ENCODE measurements at regions not wholly inside any gene's neighbourhood (a gene's known extent, or its start where the extent isn't known, plus 50 kb on each side); places are given as distances from the start of the nearest gene placed in this dataset.

GRCh38 chr1:229896861-229897260 lies 170.2 kb upstream of the GALNT2 start:
- in situ Hi-C loops (cut with MboI) = no loop called here
- DNase-seq = no peak
- H3K27me3 ChIP-seq (replicated peaks; ENCODE audit: insufficient read depth) = no peaks in the 10 kb centered on the region; the same call in none of the 2 replicates
- no peaks in the 10 kb centered on the region for H4K20me1 ChIP-seq (ENCODE audit: insufficient read depth)
- no peaks in the 10 kb centered on the region for H3K36me3 ChIP-seq (ENCODE audit: low read depth)
- WGBS, 2 experiments (ENCODE audit: low coverage in 1 of 2, low lambda C conversion rate in 2 of 2, missing lambda C conversion rate in 2 of 2) = 67 to 68% methylated on average over 5 of the region's 5 CpGs
- no peaks in the 10 kb centered on the region for H3F3A ChIP-seq (ENCODE audit: insufficient read depth)
- TF ChIP-seq EZH2 (IDR thresholded peaks at IDR 0.05; ENCODE audit: insufficient read depth, poor library complexity, severe bottlenecking) = no peak
- no peak for TF ChIP-seq EZH2phosphoT487 (IDR thresholded peaks at IDR 0.05; ENCODE audit: insufficient read depth, low read depth)
- no peak overlapping the region for H3K4me3 ChIP-seq
- H3K9me3 ChIP-seq (ENCODE audit: low read depth) = no peaks in the 10 kb centered on the region
- no peaks in the 10 kb centered on the region for H3K79me2 ChIP-seq (ENCODE audit: insufficient read depth)
- H2AFZ ChIP-seq = no peak overlapping the region
- H3K4me2 ChIP-seq (ENCODE audit: unreplicated experiment) = no peak overlapping the region
- no peak overlapping the region for H3K27ac ChIP-seq
- no peaks in the 10 kb centered on the region for H3K4me1 ChIP-seq (ENCODE audit: insufficient read depth)
- no peaks in the 10 kb centered on the region for H3K9me2 ChIP-seq (ENCODE audit: insufficient read depth)
- H3K9ac ChIP-seq = no peak overlapping the region

DNA sequence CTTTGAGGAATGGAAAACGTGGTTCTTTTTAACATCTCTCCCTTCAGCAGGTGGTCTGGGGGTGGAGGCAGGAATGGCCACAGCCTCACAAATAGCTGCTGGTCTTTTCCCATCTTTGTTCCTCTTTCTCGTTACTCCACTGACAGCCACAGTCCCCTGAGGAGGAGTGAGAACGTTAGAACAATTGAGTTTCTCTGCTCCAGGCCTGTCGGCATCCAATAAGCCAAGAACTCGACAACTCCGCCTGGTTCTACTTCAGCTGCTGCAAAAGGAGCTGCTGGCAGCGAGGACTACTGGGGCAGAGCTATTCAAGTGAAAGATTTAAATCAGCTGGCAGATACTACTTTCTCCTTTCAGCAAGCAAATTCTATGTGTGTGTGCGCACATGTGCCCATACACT lies 169.5 kb upstream of the GALNT2 start:
- in situ Hi-C loops (cut with MboI) = no loop called here
- H3K27ac ChIP-seq = no peak overlapping the region

DNA sequence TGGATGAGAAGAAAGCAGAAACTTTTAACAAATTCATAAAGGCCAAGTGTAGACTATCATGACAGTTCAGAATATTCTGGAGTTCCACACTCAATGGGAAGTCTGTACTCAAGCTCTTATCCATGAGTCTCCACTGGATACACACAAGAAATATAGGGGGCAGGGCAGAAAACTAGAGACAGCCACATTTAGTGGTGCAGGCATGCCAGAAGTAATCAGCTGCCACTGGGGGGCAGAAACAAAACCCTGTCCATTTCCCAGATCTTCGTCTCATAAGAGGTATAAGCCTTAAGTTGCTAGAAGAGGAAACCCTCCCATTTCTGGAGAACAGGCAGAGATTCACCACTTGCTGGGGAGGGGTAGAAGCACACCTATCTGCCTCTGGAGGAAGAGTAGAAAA lies 166.8 kb upstream of the GALNT2 start:
- WGBS, 2 experiments (ENCODE audit: low coverage in 1 of 2, low lambda C conversion rate in 2 of 2, missing lambda C conversion rate in 2 of 2) = 25 to 50% methylated on average over 1 of the region's 1 CpG
- Histone ChIP-seq H3K4me1 (ENCODE audit: insufficient read depth) (no peaks in the 10 kb centered on the region), H2AFZ (no peak overlapping the region), H3K36me3 (ENCODE audit: low read depth) (no peaks in the 10 kb centered on the region), H3K9ac (no peak overlapping the region), H3F3A (ENCODE audit: insufficient read depth) (no peaks in the 10 kb centered on the region), H3K27me3 (replicated peaks; ENCODE audit: insufficient read depth) (no peaks in the 10 kb centered on the region; the same call in 1 of the 2 replicates), H3K27ac (no peak overlapping the region), H4K20me1 (ENCODE audit: insufficient read depth) (no peaks in the 10 kb centered on the region), H3K4me3 (no peak overlapping the region), H3K79me2 (ENCODE audit: insufficient read depth) (no peaks in the 10 kb centered on the region), H3K4me2 (ENCODE audit: unreplicated experiment) (no peak overlapping the region), H3K9me2 (ENCODE audit: insufficient read depth) (no peaks in the 10 kb centered on the region), H3K9me3 (ENCODE audit: low read depth) (no peaks in the 10 kb centered on the region)
- TF ChIP-seq EZH2phosphoT487 (IDR thresholded peaks at IDR 0.05; ENCODE audit: insufficient read depth, low read depth) = no peak
- TF ChIP-seq EZH2 (IDR thresholded peaks at IDR 0.05; ENCODE audit: insufficient read depth, poor library complexity, severe bottlenecking) = no peak
- no peak for DNase-seq
- in situ Hi-C loops (cut with MboI) = no loop called here

More for the DNA sequence above, 169.5 kb upstream of the GALNT2 start:
- Histone ChIP-seq H2AFZ (no peak overlapping the region), H3K4me2 (ENCODE audit: unreplicated experiment) (no peak overlapping the region), H3K9ac (no peak overlapping the region), H3F3A (ENCODE audit: insufficient read depth) (no peaks in the 10 kb centered on the region), H3K9me2 (ENCODE audit: insufficient read depth) (no peaks in the 10 kb centered on the region), H4K20me1 (ENCODE audit: insufficient read depth) (no peaks in the 10 kb centered on the region), H3K27me3 (replicated peaks; ENCODE audit: insufficient read depth) (no peaks in the 10 kb centered on the region; the same call in none of the 2 replicates), H3K4me1 (ENCODE audit: insufficient read depth) (no peaks in the 10 kb centered on the region), H3K79me2 (ENCODE audit: insufficient read depth) (no peaks in the 10 kb centered on the region), H3K9me3 (ENCODE audit: low read depth) (no peaks in the 10 kb centered on the region), H3K4me3 (no peak overlapping the region), H3K36me3 (ENCODE audit: low read depth) (no peaks in the 10 kb centered on the region)
- WGBS, 2 experiments (ENCODE audit: low coverage in 1 of 2, low lambda C conversion rate in 2 of 2, missing lambda C conversion rate in 2 of 2) = 22 to 25% methylated on average over 8 of the region's 8 CpGs
- TF ChIP-seq EZH2phosphoT487 (IDR thresholded peaks at IDR 0.05; ENCODE audit: insufficient read depth, low read depth) = no peak
- TF ChIP-seq EZH2 (IDR thresholded peaks at IDR 0.05; ENCODE audit: insufficient read depth, poor library complexity, severe bottlenecking) = no peak
- DNase-seq = no peak

DNA sequence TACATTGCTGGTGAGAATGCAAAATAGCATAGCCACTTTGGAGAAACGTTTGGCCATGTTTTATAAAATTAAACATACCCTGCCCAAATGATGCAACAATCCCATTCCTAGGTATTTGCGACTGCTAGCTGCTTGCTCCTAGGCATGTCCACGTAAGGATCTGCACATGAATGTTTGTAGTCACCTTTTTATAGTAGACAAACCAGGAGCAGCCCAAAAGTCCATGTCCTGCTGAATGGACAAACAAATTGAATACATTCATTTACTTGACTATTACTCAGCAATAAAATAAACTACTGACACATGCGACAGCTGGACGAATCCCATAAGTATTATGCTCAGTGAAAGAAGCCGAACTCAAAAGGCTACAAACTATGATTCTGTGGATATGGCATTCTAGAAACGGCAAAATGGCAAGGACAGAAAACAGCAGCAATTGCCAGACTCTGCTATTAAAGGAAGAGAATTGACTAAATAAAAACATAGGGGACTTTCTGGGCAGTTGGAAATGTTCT lies 161.9 kb upstream of the GALNT2 start:
- H3K9me2 ChIP-seq (ENCODE audit: insufficient read depth) = no peaks in the 10 kb centered on the region
- no peaks in the 10 kb centered on the region for H3K4me1 ChIP-seq (ENCODE audit: insufficient read depth)
- H3F3A ChIP-seq (ENCODE audit: insufficient read depth) = no peaks in the 10 kb centered on the region
- no peak overlapping the region for H3K4me3 ChIP-seq
- H3K9me3 ChIP-seq (ENCODE audit: low read depth) = no peaks in the 10 kb centered on the region
- 19 to 21% methylated on average over 7 of the region's 7 CpGs for WGBS, 2 experiments (ENCODE audit: low coverage in 1 of 2, low lambda C conversion rate in 2 of 2, missing lambda C conversion rate in 2 of 2)
- TF ChIP-seq EZH2 (IDR thresholded peaks at IDR 0.05; ENCODE audit: insufficient read depth, poor library complexity, severe bottlenecking) (no peak), EZH2phosphoT487 (IDR thresholded peaks at IDR 0.05; ENCODE audit: insufficient read depth, low read depth) (no peak)
- H3K79me2 ChIP-seq (ENCODE audit: insufficient read depth) = no peaks in the 10 kb centered on the region
- no peak overlapping the region for H3K9ac ChIP-seq
- DNase-seq = no peak
- no peak overlapping the region for H3K27ac ChIP-seq
- no peak overlapping the region for H3K4me2 ChIP-seq (ENCODE audit: unreplicated experiment)
- no peaks in the 10 kb centered on the region for H4K20me1 ChIP-seq (ENCODE audit: insufficient read depth)
- H3K27me3 ChIP-seq (replicated peaks; ENCODE audit: insufficient read depth) = peaks cover 7% of the 10 kb centered on the region; the same call in 1 of the 2 replicates
- H2AFZ ChIP-seq = no peak overlapping the region
- in situ Hi-C loops (cut with MboI) = no loop called here
- no peaks in the 10 kb centered on the region for H3K36me3 ChIP-seq (ENCODE audit: low read depth)

DNA sequence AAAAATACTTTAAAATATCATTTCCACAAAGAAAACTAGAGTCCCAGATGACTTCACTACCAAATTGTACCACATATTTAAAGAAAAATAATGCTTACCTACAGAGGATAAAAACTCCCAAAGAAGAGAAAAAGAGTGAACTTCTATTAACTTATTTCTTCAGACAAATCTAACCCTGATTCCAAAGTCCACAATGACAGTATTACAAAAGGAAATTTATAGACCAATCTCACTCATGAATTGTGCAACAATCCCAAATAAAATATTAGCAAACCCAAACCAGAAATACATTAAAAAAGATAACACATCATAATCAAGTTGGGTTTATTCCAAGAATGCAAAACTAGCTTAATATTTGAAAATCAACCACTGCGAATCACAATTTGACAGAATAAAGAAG lies 161.4 kb upstream of the GALNT2 start:
- Histone ChIP-seq H4K20me1 (ENCODE audit: insufficient read depth) (no peaks in the 10 kb centered on the region), H3K9ac (no peak overlapping the region), H3K27ac (no peak overlapping the region), H3K9me2 (ENCODE audit: insufficient read depth) (no peaks in the 10 kb centered on the region), H3K9me3 (ENCODE audit: low read depth) (no peaks in the 10 kb centered on the region), H3K4me3 (no peak overlapping the region), H2AFZ (no peak overlapping the region), H3K27me3 (replicated peaks; ENCODE audit: insufficient read depth) (peaks cover 7% of the 10 kb centered on the region; the same call in 1 of the 2 replicates), H3K36me3 (ENCODE audit: low read depth) (no peaks in the 10 kb centered on the region), H3F3A (ENCODE audit: insufficient read depth) (no peaks in the 10 kb centered on the region), H3K79me2 (ENCODE audit: insufficient read depth) (no peaks in the 10 kb centered on the region), H3K4me1 (ENCODE audit: insufficient read depth) (no peaks in the 10 kb centered on the region), H3K4me2 (ENCODE audit: unreplicated experiment) (no peak overlapping the region)
- TF ChIP-seq EZH2phosphoT487 (IDR thresholded peaks at IDR 0.05; ENCODE audit: insufficient read depth, low read depth) (no peak), EZH2 (IDR thresholded peaks at IDR 0.05; ENCODE audit: insufficient read depth, poor library complexity, severe bottlenecking) (no peak)
- 46 to 55% methylated on average over 1 of the region's 1 CpG for WGBS, 2 experiments (ENCODE audit: low coverage in 1 of 2, low lambda C conversion rate in 2 of 2, missing lambda C conversion rate in 2 of 2)
- in situ Hi-C loops (cut with MboI) = no loop called here
- no peak for DNase-seq

Measured in GM23248 (cell line).